22Rv1 (cell line): ENCODE measurements at regions not wholly inside any gene's neighbourhood (a gene's known extent, or its start where the extent isn't known, plus 50 kb on each side); places are given as distances from the start of the nearest gene placed in this dataset.

Experiments used
- CTCF ChIP-seq: fragments of 450-650 bp; IDR thresholded peaks from 2 replicates; pipeline ENCODE4 v1.5.1; 2017; ENCODE audit warnings: mild to moderate bottlenecking
- ZFX ChIP-seq: fragments of 450-650 bp; IDR thresholded peaks from 2 replicates; pipeline ENCODE4 v1.6.1; 2017; ENCODE audit warnings: antibody characterized with exemption, borderline replicate concordance

DNA sequence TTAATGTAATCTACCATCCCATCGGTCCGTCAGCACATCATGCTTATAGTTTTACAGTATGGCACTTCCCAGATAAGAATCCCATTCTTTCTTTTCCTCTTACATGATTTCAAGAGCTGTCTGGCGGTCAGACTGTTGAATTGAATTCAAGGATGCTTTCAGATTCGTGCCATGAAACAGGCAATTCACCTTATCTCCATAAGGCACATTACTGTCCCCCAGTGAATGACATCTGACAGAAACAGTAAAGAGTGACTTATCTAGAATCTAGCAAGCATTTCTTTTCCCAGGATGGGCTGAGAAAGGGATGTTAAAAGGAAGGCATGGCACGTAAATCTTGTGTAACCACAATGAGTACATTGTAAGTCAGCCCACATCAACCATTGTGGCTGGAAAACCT is 61.1 kb upstream of the SEM1 start:
- TF ChIP-seq CTCF: no peak
- no peak for TF ChIP-seq ZFX
